HG03354 (cell line): ENCODE measurements at regions not wholly inside any gene's neighbourhood (a gene's known extent, or its start where the extent isn't known, plus 50 kb on each side); places are given as distances from the start of the nearest gene placed in this dataset.
A peak's percentile ranks its signal among the peaks of the same experiment; 100 is the strongest.

Experiments
- ATAC-seq: cut with Tn5 transposase; IDR thresholded peaks from one replicate; pipeline ENCODE4 v1.9.1; 2021; ENCODE audit warnings: mild to moderate bottlenecking; ENCODE audit not compliant: unreplicated experiment, poor library complexity, severe bottlenecking

- no peak for ATAC-seq
These were observed 606.2 kb downstream of the TLE4 start for GRCh38 chr9:80177949-80178480.

- peak; percentile 72 for ATAC-seq
These were observed 603.8 kb downstream of the TLE4 start for GRCh38 chr9:80175286-80176150.

- peak; percentile 92 for ATAC-seq
These were observed 592.1 kb downstream of the TLE4 start for GRCh38 chr9:80163889-80164288.

DNA sequence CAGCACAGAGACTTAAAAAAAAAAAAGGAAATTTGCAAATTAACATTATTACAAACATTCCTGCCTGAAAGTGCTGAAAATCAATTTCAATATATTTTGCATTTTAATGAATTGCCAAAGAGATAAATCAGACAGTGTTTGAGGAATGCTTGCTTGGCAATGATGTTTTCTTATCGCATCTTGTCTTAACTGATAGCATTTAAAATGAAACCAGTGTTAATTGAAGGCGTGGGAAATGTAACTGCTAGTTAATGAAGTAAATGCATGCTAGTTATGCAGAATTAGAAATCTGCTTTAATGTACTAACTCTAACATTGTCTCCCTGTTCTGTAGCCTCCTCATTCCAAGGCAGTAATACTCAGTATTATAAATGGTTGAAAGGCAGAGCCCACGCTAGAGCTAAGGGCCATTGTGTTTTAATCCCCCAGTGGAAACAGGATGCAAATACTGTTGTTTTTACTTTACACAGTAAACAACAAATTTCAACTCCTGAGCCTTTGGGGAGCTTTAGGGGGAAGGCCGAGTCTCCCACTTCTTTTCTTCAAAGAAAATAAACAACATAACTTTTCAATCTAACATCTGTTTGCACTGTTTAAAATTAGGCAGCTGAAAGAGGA lies 586.9 kb downstream of the TLE4 start:
- no peak for ATAC-seq

DNA sequence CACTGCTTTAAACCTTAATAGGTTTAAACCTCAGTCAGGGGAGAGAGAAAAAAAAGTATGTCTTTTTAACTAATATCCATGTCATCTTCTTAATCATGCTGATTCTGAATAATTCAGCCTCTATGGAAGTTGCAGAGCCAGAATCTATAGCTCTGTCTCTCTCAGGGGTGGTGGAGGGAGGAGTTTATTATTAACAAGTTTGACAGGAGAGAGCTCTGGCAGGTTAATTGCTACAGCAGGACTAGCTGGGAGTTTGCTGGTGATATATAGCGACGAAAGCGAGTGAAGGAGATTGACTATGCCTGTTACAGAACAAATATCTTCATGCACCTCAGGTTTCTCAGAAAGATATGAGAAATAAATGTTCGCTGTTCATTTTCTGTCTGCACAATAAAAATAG lies 586.4 kb downstream of the TLE4 start:
- peak; percentile 6 for ATAC-seq

DNA sequence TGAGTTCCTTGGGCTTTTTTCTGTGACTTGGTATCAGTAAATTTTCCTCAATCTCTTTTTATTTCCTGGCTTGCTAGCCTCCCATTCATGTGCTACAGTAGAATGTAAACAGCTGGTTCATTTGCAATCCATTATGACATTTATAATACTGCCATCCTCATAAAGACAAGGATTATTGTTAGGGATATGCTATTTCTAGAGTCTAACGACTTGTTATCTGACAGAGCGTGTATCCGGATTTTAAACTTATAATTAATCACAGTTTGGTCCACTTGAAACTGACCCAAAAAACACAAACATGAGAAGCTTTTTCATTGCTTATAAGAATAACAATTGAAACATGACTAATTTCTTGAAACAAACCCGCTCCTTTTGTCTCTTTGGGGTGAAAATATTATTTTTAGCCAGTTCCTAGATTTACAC lies 585.8 kb downstream of the TLE4 start:
- ATAC-seq: peak; percentile 19

DNA sequence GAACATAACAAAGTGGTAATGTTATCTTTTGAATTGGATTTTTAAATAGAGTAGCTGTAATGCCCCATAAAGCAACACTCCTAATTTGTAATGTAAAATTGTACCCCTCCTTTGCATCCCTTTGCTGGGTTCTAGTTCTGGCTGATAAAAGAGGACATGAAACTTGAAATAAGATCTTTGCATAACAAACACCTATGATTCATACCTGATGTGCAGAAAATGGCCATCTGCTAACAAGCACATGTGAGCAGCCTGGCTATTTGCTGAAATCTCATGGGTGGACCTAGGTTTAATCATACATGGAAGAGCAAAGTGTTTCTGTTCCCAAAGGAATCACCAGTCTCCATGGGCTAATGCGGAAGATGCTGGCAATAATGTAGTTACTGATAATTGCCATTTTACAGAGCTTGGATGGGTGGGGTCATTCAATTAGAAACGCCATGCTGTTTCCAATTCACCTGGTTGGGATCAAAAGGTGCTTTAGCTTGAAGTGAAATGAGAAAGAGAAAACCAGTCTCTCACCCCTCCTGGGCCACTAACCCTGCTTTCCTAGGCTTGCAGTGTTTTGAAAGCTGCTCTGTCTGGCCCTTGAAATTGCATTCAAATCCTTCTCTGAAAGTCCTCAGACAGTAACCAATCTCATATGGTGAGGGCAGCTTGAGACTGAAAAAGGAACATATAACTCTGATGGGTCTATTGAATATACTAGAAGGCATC lies 585.1 kb downstream of the TLE4 start:
- ATAC-seq: peak; percentile 81

- ATAC-seq: no peak
These were observed 584.5 kb downstream of the TLE4 start for GRCh38 chr9:80156262-80156661.

DNA sequence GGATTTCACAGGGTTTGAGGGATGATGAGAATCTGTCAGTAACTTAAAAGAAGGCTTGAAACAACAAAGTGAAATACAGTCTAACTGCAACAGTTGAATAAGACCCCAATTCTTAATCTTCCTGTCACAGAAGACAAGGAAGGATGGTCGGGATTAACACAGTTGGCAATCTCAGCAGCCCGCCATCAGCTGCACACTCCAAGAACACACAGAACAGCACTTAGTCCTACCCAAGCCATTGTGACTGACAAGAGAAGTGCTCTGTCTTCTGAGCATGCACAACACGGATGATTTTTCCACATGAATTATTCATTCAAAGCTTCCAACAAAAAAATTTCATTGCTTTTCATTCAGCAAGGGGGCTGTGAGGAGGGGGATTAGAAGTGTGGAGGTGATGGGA lies 576.1 kb downstream of the TLE4 start:
- ATAC-seq: no peak

DNA sequence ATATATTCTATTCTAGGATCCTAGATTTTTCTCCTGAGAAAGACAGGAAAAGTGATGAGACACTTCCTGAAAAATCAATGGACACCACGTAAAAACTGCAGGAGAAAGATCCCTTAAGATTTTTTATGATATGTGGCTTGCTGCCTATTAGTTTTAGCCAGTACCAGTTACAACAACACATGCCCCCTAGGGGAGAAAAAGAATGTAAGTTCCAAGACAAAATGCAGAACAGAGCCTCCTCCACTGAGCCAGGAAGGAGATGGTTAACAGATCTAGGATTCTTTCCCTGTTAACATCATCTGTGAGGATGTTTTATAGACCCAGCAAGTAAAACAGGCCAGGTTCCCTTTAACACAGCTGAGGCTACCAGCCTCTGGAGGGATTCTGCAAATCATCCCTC lies 574.7 kb downstream of the TLE4 start:
- ATAC-seq: peak; percentile 35

DNA sequence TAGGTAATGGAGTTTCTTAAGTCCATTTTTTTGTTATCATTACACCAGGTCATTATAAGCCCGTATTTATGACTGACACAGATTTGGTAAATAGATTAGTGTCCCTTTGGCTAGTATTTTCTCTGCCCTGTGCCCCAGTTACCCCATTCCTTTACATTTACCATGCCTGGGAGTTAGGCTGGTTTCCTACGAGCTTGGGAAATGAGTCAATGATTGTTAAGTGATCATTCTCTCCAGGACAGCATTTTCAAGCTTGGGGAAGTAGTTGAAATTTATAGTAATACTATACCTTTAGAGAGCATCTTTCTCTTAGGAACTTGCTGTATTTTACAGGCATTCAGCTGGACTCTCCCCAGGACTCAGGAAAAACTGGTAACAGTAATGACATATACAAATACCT lies 573.1 kb downstream of the TLE4 start:
- no peak for ATAC-seq

GRCh38 chr9:80144406-80144805 lies 572.6 kb downstream of the TLE4 start:
- no peak for ATAC-seq

- ATAC-seq: peak; percentile 99
These were observed 572.1 kb downstream of the TLE4 start for GRCh38 chr9:80143899-80144298.

DNA sequence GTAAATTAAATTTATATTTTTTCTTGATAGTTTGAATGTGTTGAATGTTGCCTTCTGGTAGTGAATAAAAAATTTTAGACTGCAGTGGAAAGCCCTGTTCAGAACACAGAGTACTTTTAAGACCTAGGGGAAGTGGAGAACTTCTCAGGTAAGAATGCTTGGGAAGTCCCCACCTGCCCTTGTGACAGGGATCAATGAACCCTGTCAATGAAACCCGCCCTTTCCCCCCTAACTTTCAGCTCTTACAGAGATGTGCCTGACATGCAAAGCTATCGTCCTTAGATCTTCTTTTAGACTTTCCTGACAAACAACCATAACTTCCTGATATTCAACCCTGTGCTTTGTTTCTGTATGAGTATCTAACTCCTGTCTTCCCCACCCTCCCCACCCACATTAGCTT lies 562.7 kb downstream of the TLE4 start:
- ATAC-seq: peak; percentile 98

DNA sequence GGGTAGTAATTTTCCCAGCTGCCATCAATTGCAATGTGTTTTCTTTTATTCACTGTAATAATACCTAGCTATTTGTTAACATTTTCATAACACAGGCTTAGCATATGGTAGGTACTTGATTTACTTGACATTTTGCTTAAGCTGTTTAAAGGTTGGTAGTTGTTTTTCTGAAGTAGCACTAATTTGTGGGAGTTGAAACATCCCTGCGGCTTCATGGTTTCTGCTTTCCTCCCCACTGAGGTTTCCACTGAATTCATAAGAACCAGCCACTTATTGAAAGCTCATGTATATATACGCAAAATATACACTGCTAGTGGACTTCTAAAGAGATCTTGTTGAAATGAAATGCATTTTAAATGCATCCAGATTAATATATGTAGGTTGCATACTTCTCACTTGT lies 559.9 kb downstream of the TLE4 start:
- ATAC-seq: no peak

DNA sequence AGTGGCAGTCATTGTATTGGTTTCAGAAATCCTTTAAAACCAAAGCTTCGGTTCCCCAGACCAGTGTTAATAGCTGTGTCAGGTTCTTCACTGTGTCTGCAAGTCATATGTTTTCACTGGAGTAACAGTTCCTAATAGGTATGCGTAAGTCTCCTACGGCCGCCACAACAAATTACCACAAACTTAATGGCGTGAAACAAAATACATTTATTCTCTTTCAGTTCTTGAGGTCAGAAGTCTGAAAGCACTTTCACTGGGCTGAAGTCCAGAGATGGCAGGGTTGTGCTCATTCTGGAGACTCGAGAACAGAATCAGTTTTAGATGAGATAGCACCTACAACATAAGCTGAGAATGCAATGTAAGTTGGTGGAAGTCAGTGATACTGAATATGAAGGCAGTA lies 556.2 kb downstream of the TLE4 start:
- ATAC-seq: no peak

DNA sequence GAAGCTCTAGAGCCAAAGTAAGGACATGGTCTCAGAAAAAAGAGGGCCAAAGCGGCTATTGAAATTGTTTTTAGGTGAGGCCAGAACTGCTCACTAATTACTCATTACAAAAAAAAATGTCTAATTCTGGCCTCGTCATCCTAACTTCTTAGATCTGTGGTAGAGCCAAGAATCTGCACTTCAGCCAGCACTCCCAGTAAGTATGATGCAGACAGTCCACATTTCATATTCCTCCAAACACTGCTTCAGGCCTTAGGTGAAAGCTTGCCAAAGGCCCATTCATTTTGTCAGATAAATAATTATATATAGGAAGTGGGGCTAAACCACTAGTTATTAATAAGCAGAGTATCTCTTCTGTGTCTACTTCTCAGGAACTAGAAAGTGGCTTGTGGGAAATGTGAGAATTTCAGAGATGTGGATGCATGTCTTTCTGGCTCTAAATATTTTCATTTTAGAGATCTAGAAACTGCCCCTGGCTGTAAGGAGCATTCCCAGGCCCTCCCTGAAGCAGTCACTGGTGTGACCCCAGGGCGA lies 554.0 kb downstream of the TLE4 start:
- no peak for ATAC-seq

DNA sequence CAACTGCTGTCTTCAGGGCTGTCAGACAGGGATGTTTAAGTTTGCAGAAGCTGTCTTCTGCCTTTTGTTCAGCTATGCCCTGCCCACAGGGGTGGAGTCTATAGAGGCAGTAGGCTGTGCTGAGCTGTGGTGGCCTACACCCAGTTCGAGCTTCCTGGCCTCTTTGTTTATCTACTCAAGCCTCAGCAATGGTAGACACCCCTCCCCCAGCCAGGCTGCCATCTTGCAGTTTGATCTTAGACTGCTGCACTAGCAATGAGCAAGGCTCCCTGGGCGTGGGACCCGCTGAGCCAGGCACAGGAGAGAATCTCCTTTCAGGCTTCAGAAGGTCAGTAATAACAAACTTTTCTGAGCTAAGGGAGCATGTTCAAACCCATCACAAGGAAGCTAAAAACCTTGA lies 545.3 kb downstream of the TLE4 start:
- ATAC-seq: no peak

DNA sequence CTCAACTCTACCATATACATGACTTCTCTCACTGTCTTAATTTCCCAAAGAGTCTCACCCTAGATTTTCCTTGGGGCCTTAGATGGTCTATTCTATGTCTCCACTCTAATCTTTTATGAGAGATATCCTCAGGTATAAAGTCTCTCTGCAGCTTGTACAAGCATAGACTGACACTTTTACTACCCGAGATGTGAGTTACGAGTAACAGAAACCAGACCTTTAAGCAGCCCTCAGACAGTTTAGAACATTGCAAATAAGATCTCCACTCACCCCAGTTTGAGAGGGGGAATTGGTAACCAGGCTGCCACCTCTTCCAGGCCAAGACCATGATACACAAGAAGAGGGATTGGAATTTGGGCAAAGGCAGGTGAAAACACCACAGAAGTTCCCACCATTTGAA lies 542.5 kb downstream of the TLE4 start:
- ATAC-seq: no peak

- ATAC-seq: no peak
These were observed 536.3 kb downstream of the TLE4 start for GRCh38 chr9:80107931-80108660.
